GM23248 (cell line): ENCODE measurements at regions not wholly inside any gene's neighbourhood (a gene's known extent, or its start where the extent isn't known, plus 50 kb on each side); places are given as distances from the start of the nearest gene placed in this dataset.
"Not testable (repeated sequence)": the region's sequence is repeated elsewhere in the genome, so short reads cannot be mapped to it uniquely, and the experiment has no call there.

Source experiments
- DNase-seq: peaks from one replicate; pipeline ENCODE4 v3.0.0-alpha.2; 2015
- H2AFZ ChIP-seq: fragments of 200-600 bp; sonication (generic); 2 replicates; pipeline ENCODE4 v1.6.1; 2016; ENCODE audit warnings: antibody characterized with exemption
- H3F3A ChIP-seq: fragments of 200-600 bp; sonication (generic); 2 replicates; pipeline ENCODE4 v1.6.1; 2016; ENCODE audit warnings: mild to moderate bottlenecking, antibody characterized with exemption, mixed run types; ENCODE audit not compliant: insufficient read depth
- H3K27ac ChIP-seq: fragments of 200-600 bp; sonication (generic); 2 replicates; pipeline ENCODE4 v1.5.1; 2016; ENCODE audit warnings: mild to moderate bottlenecking
- H3K27me3 ChIP-seq: fragments of 200-600 bp; sonication (generic); replicated peaks from 2 replicates; pipeline ENCODE4 v1.6.1; 2016; ENCODE audit warnings: mild to moderate bottlenecking; ENCODE audit not compliant: insufficient read depth
- H3K36me3 ChIP-seq: fragments of 200-600 bp; sonication (generic); 2 replicates; pipeline ENCODE4 v1.6.1; 2016; ENCODE audit warnings: low read depth, mild to moderate bottlenecking
- H3K4me1 ChIP-seq: fragments of 200-600 bp; sonication (generic); 2 replicates; pipeline ENCODE4 v1.6.1; 2016; ENCODE audit warnings: mild to moderate bottlenecking; ENCODE audit not compliant: insufficient read depth
- H3K4me2 ChIP-seq: fragments of 200-600 bp; sonication (generic); one replicate; pipeline ENCODE4 v1.6.1; 2016; ENCODE audit warnings: mild to moderate bottlenecking; ENCODE audit not compliant: unreplicated experiment
- H3K4me3 ChIP-seq: fragments of 200-600 bp; sonication (generic); 2 replicates; pipeline ENCODE4 v1.5.1; 2016; ENCODE audit warnings: mild to moderate bottlenecking
- H3K79me2 ChIP-seq: fragments of 200-600 bp; sonication (generic); 2 replicates; pipeline ENCODE4 v1.6.1; 2016; ENCODE audit warnings: mild to moderate bottlenecking; ENCODE audit not compliant: insufficient read depth
- H3K9ac ChIP-seq: fragments of 200-600 bp; sonication (generic); 2 replicates; pipeline ENCODE4 v1.6.1; 2016; ENCODE audit warnings: mild to moderate bottlenecking
- H3K9me2 ChIP-seq: fragments of 200-600 bp; sonication (generic); 2 replicates; pipeline ENCODE4 v1.6.1; 2016; ENCODE audit warnings: mixed run types, mild to moderate bottlenecking, moderate library complexity; ENCODE audit not compliant: insufficient read depth
- H3K9me3 ChIP-seq: fragments of 200-600 bp; sonication (generic); one replicate; pipeline ENCODE4 v1.6.1; 2017; ENCODE audit warnings: low read depth
- H4K20me1 ChIP-seq: fragments of 200-600 bp; sonication (generic); 2 replicates; pipeline ENCODE4 v1.6.0; 2016; ENCODE audit not compliant: insufficient read depth
- EZH2 ChIP-seq: fragments of 200-600 bp; sonication (generic); IDR thresholded peaks from 2 replicates; pipeline ENCODE4 v1.6.1; 2018; ENCODE audit warnings: antibody characterized with exemption, mild to moderate bottlenecking; ENCODE audit not compliant: insufficient read depth, poor library complexity, severe bottlenecking
- EZH2phosphoT487 ChIP-seq: fragments of 200-600 bp; sonication (generic); IDR thresholded peaks from 2 replicates; pipeline ENCODE4 v1.6.1; 2018; ENCODE audit warnings: antibody characterized with exemption, moderate library complexity, mild to moderate bottlenecking, low read depth; ENCODE audit not compliant: insufficient read depth
- WGBS, 2 experiments: methylation state at CpG; one replicate each; pipeline ENCODE4 v1.1.6; 2015 to 2017; ENCODE audit warnings: low lambda C conversion rate in 2 of 2, low coverage in 1 of 2; ENCODE audit errors: missing lambda C conversion rate in 2 of 2; 5-methylcytosine and 5-hydroxymethylcytosine counted together
- in situ Hi-C: fragments of 300-500 bp; cut with MboI; formaldehyde crosslinking; loops from 2 replicates; pipeline ENCODE4 v1.15.0; 2020

DNA sequence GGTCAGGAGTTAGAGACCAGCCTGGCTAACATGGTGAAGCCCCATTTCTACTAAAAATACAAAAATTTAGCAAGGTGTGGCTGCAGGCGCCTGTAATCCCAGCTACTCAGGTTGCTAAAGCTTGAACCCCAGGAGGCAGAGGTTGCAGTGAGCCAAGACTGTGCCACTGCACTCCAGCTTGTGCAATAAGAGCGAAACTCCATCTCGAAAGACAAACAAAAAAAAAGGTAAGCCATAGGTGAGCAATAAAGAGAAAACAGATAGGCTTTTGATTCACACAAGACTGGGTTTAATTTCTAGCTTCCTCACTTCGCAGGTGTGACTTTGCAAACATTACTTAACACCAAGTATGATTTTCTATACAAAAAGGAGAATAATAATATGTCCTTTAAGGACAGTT, 72.3 kb upstream of the ACBD5 start:
- DNase-seq, result no peak
- no peak overlapping the region for H3K27ac ChIP-seq
- in situ Hi-C loops, result no loop called here
- WGBS, 2 experiments, result 40 to 50% methylated on average over 4 of the region's 4 CpGs
- H3K4me3 ChIP-seq, result no peak overlapping the region
- no peaks in the 10 kb centered on the region for H3K9me3 ChIP-seq
- H3K27me3 ChIP-seq, result peaks cover 5% of the 10 kb centered on the region; the same call in 1 of the 2 replicates
- no peak for TF ChIP-seq EZH2
- TF ChIP-seq EZH2phosphoT487, result no peak
- no peaks in the 10 kb centered on the region for H3K4me1 ChIP-seq
- H3K9ac ChIP-seq, result no peak overlapping the region
- H2AFZ ChIP-seq, result no peak overlapping the region
- no peaks in the 10 kb centered on the region for H4K20me1 ChIP-seq
- H3F3A ChIP-seq, result no peaks in the 10 kb centered on the region
- no peaks in the 10 kb centered on the region for H3K9me2 ChIP-seq
- H3K36me3 ChIP-seq, result no peaks in the 10 kb centered on the region
- H3K4me2 ChIP-seq, result no peak overlapping the region
- no peaks in the 10 kb centered on the region for H3K79me2 ChIP-seq

DNA sequence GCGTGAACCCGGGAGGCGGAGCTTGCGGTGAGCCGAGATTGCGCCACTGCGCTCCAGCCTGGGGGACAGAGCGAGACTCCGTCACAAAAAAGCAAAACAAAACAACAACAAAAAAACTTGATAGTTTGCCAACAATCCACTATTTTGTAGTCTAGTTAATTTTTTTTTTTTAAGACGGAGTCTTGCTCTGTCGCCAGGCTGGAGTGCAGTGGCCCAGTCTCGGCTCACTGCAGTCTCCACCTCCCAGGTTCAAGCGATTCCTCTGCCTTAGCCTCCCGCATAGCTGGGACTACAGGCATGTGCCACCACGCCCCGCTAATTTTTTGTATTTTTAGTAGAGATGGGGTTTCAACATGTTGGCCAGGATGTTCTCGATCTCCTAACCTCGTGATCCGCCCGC, 71.2 kb upstream of the ACBD5 start:
- H3K9me2 ChIP-seq, H3K4me3 ChIP-seq, H3K9ac ChIP-seq, H3K36me3 ChIP-seq, H3F3A ChIP-seq, H2AFZ ChIP-seq, H3K27me3 ChIP-seq, DNase-seq, H3K79me2 ChIP-seq, H3K4me2 ChIP-seq, H4K20me1 ChIP-seq, in situ Hi-C loops, H3K27ac ChIP-seq, H3K4me1 ChIP-seq, H3K9me3 ChIP-seq: not testable (repeated sequence)
- 84 to 89% methylated on average over 20 of the region's 20 CpGs for WGBS, 2 experiments

DNA sequence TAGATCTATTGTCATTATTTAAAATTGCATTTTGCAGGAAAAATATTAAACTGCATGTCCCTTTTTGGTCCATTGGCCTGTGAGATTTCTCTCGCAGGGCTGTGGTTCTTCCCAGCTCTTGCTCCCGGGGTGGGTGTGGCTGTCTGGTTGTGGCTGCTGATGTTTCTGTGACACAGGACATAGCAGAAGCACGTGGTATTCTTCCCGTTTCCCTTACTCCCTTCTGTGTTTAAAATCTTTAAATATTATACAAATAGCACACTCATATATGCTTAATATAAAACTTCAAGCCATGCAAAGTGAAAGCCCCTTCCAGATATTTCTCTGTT, 57.9 kb upstream of the ACBD5 start:
- H3K27ac ChIP-seq, H3K9me3 ChIP-seq, H3K9me2 ChIP-seq, H3K36me3 ChIP-seq, DNase-seq, H3F3A ChIP-seq, H4K20me1 ChIP-seq, H3K79me2 ChIP-seq, H2AFZ ChIP-seq, H3K4me3 ChIP-seq, in situ Hi-C loops, H3K9ac ChIP-seq, H3K4me2 ChIP-seq, H3K4me1 ChIP-seq, H3K27me3 ChIP-seq: not testable (repeated sequence)
- WGBS, 2 experiments, result 26 to 27% methylated on average over 4 of the region's 4 CpGs

DNA sequence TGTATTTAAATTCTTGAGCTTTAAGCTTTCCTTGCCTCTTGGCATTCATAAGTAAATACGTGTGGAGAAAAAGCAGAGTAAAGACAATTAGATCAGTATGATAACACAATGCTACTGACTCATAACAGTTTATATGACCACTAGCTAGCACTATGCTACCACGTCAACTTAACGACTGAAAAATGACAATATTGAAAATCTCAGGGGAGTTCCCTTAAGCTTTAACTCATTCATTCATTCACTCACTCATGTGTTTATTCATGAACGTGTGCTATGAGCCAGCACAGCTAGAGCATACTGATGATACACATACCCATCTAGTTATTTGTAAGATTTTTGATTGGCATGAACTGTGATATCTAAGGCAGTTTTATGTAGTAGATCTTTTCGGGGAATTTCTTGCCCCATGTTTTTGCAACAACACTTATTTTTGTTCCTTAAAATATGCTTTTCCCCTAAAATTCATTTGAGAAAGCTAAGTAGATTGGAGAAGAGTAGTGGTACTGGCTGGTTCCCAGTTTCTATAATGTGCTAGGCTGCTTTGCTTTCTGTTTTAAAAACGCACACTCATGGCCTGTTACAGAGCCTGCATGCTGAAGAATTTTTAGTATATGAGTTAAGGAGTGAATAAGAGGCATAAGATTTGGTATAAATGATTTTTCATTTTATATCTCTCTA, 57.4 kb upstream of the ACBD5 start:
- no peaks in the 10 kb centered on the region for H3F3A ChIP-seq
- H3K9ac ChIP-seq, result no peak overlapping the region
- H3K79me2 ChIP-seq, result no peaks in the 10 kb centered on the region
- DNase-seq, result peak; percentile 31
- no peak overlapping the region for H3K4me2 ChIP-seq
- no peaks in the 10 kb centered on the region for H3K36me3 ChIP-seq
- H3K9me2 ChIP-seq, result no peaks in the 10 kb centered on the region
- WGBS, 2 experiments, result 21 to 26% methylated on average over 6 of the region's 6 CpGs
- no peak overlapping the region for H2AFZ ChIP-seq
- no peaks in the 10 kb centered on the region for H3K9me3 ChIP-seq
- no peak for TF ChIP-seq EZH2phosphoT487
- TF ChIP-seq EZH2, result no peak
- H3K4me1 ChIP-seq, result no peaks in the 10 kb centered on the region
- H3K27me3 ChIP-seq, result 0 out of 2 replicates have a peak, but pooled peaks cover 3% of the 10 kb centered on the region
- in situ Hi-C loops, result no loop called here
- no peak overlapping the region for H3K27ac ChIP-seq
- H4K20me1 ChIP-seq, result no peaks in the 10 kb centered on the region
- H3K4me3 ChIP-seq, result no peak overlapping the region

DNA sequence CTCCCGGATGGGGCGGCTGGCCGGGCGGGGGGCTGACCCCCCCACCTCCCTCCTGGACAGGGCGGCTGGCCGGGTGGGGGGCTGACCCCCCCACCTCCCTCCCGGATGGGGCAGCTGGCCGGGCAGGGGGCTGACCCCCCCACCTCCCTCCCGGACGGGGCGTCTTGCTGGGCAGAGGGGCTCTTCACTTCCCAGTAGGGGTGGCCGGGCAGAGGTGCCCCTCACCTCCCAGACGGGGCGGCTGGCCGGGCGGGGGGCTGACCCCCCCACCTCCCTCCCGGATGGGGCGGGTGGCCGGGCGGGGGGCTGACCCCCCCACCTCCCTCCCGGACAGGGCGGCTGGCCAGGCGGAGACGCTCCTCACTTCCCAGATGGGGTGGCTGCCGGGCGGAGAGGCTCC, 55.7 kb upstream of the ACBD5 start:
- H3K9me3 ChIP-seq, H3K79me2 ChIP-seq, H2AFZ ChIP-seq, H3K9ac ChIP-seq, H3K4me3 ChIP-seq, H3K9me2 ChIP-seq, DNase-seq, H3F3A ChIP-seq, H3K4me1 ChIP-seq, H3K4me2 ChIP-seq, H4K20me1 ChIP-seq, H3K36me3 ChIP-seq, H3K27me3 ChIP-seq, in situ Hi-C loops, H3K27ac ChIP-seq: not testable (repeated sequence)
- 81% methylated on average over 6 of the region's 26 CpGs; no CpG with 5 or more reads in 1 of the 2 experiments for WGBS, 2 experiments

DNA sequence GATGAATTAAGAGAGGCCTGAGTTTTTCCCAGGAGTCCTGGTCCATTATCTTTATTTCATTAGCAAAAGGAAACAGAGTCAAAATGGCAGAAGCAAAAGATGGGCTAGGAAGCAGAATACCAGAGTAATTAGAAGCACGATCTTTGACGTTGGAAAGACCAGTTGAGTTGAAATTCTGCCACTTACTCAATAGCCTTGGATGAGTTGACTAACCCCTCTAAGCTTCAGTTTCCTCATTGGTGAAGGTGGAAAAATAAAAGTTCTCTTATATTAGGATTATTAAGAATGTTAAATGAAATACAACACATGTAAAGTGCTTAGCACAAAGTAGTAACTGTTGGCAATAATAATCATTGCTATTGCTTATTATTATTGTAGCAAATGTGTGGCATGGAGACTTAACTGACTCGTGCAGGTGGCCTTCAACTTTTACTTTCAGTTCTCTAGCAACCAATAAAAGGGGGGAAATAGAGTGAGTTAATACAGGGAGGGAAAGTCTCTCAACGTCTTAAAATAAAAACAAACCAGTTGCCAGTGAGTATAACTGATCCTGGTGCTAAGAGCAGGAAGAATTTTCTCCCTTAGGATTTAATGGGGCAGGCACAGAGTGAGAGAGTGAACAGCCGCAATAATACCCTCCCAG, 50.8 kb upstream of the ACBD5 start:
- H3K4me1 ChIP-seq, H3K27me3 ChIP-seq, H3K9ac ChIP-seq, H3K4me3 ChIP-seq, H3K9me2 ChIP-seq, H3K27ac ChIP-seq, H3K79me2 ChIP-seq, H3K9me3 ChIP-seq, H2AFZ ChIP-seq, H4K20me1 ChIP-seq, H3F3A ChIP-seq, H3K36me3 ChIP-seq, DNase-seq, H3K4me2 ChIP-seq, in situ Hi-C loops: not testable (repeated sequence)
- 27 to 30% methylated on average over 5 of the region's 5 CpGs for WGBS, 2 experiments
